ENCODE measurements at regions not wholly inside any gene's neighbourhood (a gene's known extent, or its start where the extent isn't known, plus 50 kb on each side); places are given as distances from the start of the nearest gene placed in this dataset.
"Not testable (repeated sequence)": the region's sequence is repeated elsewhere in the genome, so short reads cannot be mapped to it uniquely, and the experiment has no call there.

GRCh38 chr13:61600360-61601033 lies 184.8 kb upstream of the PCDH20 start:
- no peak for DNase-seq

GRCh38 chr13:61592489-61592888 lies 176.8 kb upstream of the PCDH20 start:
- no peak for DNase-seq

GRCh38 chr13:61575973-61576372 lies 160.3 kb upstream of the PCDH20 start:
- DNase-seq = no peak

- DNase-seq = no peak
Measured at GRCh38 chr13:61563645-61564044, 148.0 kb upstream of the PCDH20 start.

- DNase-seq = no peak
Measured at GRCh38 chr13:61546911-61547310, 131.3 kb upstream of the PCDH20 start.

- no peak for DNase-seq
Measured at GRCh38 chr13:61546413-61546812, 130.8 kb upstream of the PCDH20 start.

GRCh38 chr13:61536433-61536832 lies 120.8 kb upstream of the PCDH20 start:
- DNase-seq = no peak

- DNase-seq = no peak
Measured at GRCh38 chr13:61531383-61532065, 115.9 kb upstream of the PCDH20 start.

- not testable (repeated sequence) for DNase-seq
Measured at GRCh38 chr13:61519214-61519613, 103.6 kb upstream of the PCDH20 start.

GRCh38 chr13:61508936-61509335 lies 93.3 kb upstream of the PCDH20 start:
- DNase-seq = no peak

- no peak for DNase-seq
Measured at GRCh38 chr13:61500176-61500575, 84.5 kb upstream of the PCDH20 start.

- no peak for DNase-seq
Measured at GRCh38 chr13:61495648-61496047, 80.0 kb upstream of the PCDH20 start.

GRCh38 chr13:61493556-61493955 lies 77.9 kb upstream of the PCDH20 start:
- DNase-seq = not testable (repeated sequence)

- DNase-seq = no peak
Measured at GRCh38 chr13:61486496-61486895, 70.8 kb upstream of the PCDH20 start.

- DNase-seq = no peak
Measured at GRCh38 chr13:61485128-61485765, 69.6 kb upstream of the PCDH20 start.

- DNase-seq = no peak
Measured at GRCh38 chr13:61477619-61478018, 62.0 kb upstream of the PCDH20 start.

- no peak for DNase-seq
Measured at GRCh38 chr13:61470786-61471185, 55.1 kb upstream of the PCDH20 start.

- no peak for DNase-seq
Measured at GRCh38 chr13:61466280-61466679, 50.6 kb upstream of the PCDH20 start.

Measured in NCI-H2081 (cell line).